Loucy (cell line): ENCODE measurements at regions not wholly inside any gene's neighbourhood (a gene's known extent, or its start where the extent isn't known, plus 50 kb on each side); places are given as distances from the start of the nearest gene placed in this dataset.

Experiments used
- H2AFZ ChIP-seq: fragments of 200-600 bp; sonication (generic); 2 replicates; pipeline ENCODE4 v1.6.0; 2016; ENCODE audit warnings: antibody characterized with exemption, mild to moderate bottlenecking, low read length, moderate library complexity
- H3F3A ChIP-seq: fragments of 200-600 bp; 2 replicates; pipeline ENCODE4 v1.6.0; 2016; ENCODE audit warnings: antibody characterized with exemption, low read depth, mild to moderate bottlenecking
- H3K27me3 ChIP-seq: fragments of 200-600 bp; sonication (generic); 2 replicates; pipeline ENCODE4 v1.6.1; 2014; ENCODE audit warnings: low read length, mild to moderate bottlenecking; ENCODE audit not compliant: insufficient read depth, poor library complexity, severe bottlenecking
- H3K36me3 ChIP-seq: fragments of 200-600 bp; sonication (generic); 2 replicates; pipeline ENCODE4 v1.6.1; 2016; ENCODE audit warnings: low read length; ENCODE audit not compliant: insufficient read depth
- H3K4me1 ChIP-seq: fragments of 200-600 bp; sonication (generic); 2 replicates; pipeline ENCODE4 v1.5.1; 2014; ENCODE audit warnings: low read length, mild to moderate bottlenecking; ENCODE audit not compliant: insufficient read depth, poor library complexity, severe bottlenecking
- H3K4me2 ChIP-seq: fragments of 200-600 bp; sonication (generic); 2 replicates; pipeline ENCODE4 v1.6.0; 2014; ENCODE audit warnings: antibody characterized with exemption, low read length, low read depth, mild to moderate bottlenecking; ENCODE audit not compliant: poor library complexity, severe bottlenecking
- H3K4me3 ChIP-seq: fragments of 200-600 bp; sonication (generic); 2 replicates; pipeline ENCODE4 v1.5.1; 2014; ENCODE audit warnings: low read length, mild to moderate bottlenecking, mixed read lengths; ENCODE audit not compliant: poor library complexity, severe bottlenecking
- H3K79me2 ChIP-seq: fragments of 200-600 bp; sonication (generic); 2 replicates; pipeline ENCODE4 v1.6.1; 2014; ENCODE audit warnings: low read length; ENCODE audit not compliant: insufficient read depth
- H3K9ac ChIP-seq: fragments of 200-600 bp; sonication (generic); 2 replicates; pipeline ENCODE4 v1.6.0; 2014; ENCODE audit warnings: mild to moderate bottlenecking, low read depth, low read length, moderate library complexity; ENCODE audit not compliant: poor library complexity, severe bottlenecking
- H3K9me2 ChIP-seq: fragments of 200-600 bp; sonication (generic); replicated peaks from 2 replicates; pipeline ENCODE4 v1.6.1; 2016; ENCODE audit warnings: low read depth, low read length, mixed read lengths
- H3K9me3 ChIP-seq: fragments of 200-600 bp; sonication (generic); 2 replicates; pipeline ENCODE4 v1.6.1; 2014; ENCODE audit warnings: mild to moderate bottlenecking, antibody characterized with exemption, low read length, low read depth; ENCODE audit not compliant: insufficient read depth
- H4K20me1 ChIP-seq: fragments of 200-600 bp; sonication (generic); 2 replicates; pipeline ENCODE4 v1.6.0; 2014; ENCODE audit warnings: antibody characterized with exemption, low read length, mild to moderate bottlenecking; ENCODE audit not compliant: insufficient read depth, poor library complexity, severe bottlenecking
- CTCF ChIP-seq: fragments of 200-600 bp; sonication (generic); conservative IDR thresholded peaks from 2 replicates; pipeline ENCODE4 v1.5.1; 2014; ENCODE audit warnings: mild to moderate bottlenecking, antibody characterized with exemption, low read length
- EZH2phosphoT487 ChIP-seq: fragments of 200-600 bp; IDR thresholded peaks from 2 replicates; pipeline ENCODE4 v1.6.1; 2018; ENCODE audit warnings: antibody characterized with exemption, mild to moderate bottlenecking, moderate library complexity, borderline replicate concordance

DNA sequence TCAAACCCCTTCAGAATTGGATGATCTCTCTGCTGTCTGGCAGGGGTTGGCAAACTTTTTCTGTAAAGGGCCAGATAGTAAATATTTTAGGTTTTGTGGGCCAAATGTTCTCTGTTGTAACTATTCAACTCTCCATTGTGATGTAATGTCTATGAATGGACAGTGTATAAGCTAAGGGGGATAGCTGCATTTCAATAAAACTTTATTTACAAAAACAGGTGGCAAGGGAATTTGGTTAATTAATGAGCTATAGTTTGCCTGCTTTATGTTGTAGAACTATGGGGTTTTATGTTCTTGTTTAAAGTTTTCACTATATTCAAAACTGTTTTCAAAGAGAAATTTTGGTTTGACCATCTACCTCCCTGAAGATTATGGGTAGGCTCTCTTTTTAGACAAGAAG is 182.1 kb upstream of the CITED2 start:
- no peaks in the 10 kb centered on the region for H3F3A ChIP-seq
- H3K4me1 ChIP-seq: no peaks in the 10 kb centered on the region
- no peak overlapping the region for H2AFZ ChIP-seq
- no peaks in the 10 kb centered on the region for H3K27me3 ChIP-seq
- no peak overlapping the region for H3K4me3 ChIP-seq
- no peaks in the 10 kb centered on the region for H3K9me2 ChIP-seq
- H3K9me3 ChIP-seq: no peaks in the 10 kb centered on the region
- no peaks in the 10 kb centered on the region for H3K36me3 ChIP-seq
- TF ChIP-seq CTCF (no peak), EZH2phosphoT487 (no peak)
- H3K79me2 ChIP-seq: no peaks in the 10 kb centered on the region
- H4K20me1 ChIP-seq: no peaks in the 10 kb centered on the region
- H3K4me2 ChIP-seq: no peak overlapping the region
- H3K9ac ChIP-seq: no peak overlapping the region

- Histone ChIP-seq H3K4me3 (no peak overlapping the region), H3K9me3 (no peaks in the 10 kb centered on the region), H3K9me2 (no peaks in the 10 kb centered on the region), H2AFZ (no peak overlapping the region), H3F3A (no peaks in the 10 kb centered on the region), H3K36me3 (no peaks in the 10 kb centered on the region), H4K20me1 (no peaks in the 10 kb centered on the region), H3K27me3 (no peaks in the 10 kb centered on the region), H3K9ac (no peak overlapping the region), H3K4me1 (no peaks in the 10 kb centered on the region), H3K4me2 (no peak overlapping the region), H3K79me2 (no peaks in the 10 kb centered on the region)
- TF ChIP-seq EZH2phosphoT487: no peak
- no peak for TF ChIP-seq CTCF
These were observed 179.5 kb upstream of the CITED2 start for GRCh38 chr6:139553916-139554315.

- H3K4me2 ChIP-seq: no peak overlapping the region
- H3K9ac ChIP-seq: no peak overlapping the region
- no peaks in the 10 kb centered on the region for H3K9me3 ChIP-seq
- H3K9me2 ChIP-seq: no peaks in the 10 kb centered on the region
- H3K4me3 ChIP-seq: no peak overlapping the region
- no peak overlapping the region for H2AFZ ChIP-seq
- no peaks in the 10 kb centered on the region for H3K79me2 ChIP-seq
- no peaks in the 10 kb centered on the region for H3K4me1 ChIP-seq
- H4K20me1 ChIP-seq: no peaks in the 10 kb centered on the region
- TF ChIP-seq EZH2phosphoT487 (no peak), CTCF (no peak)
- H3F3A ChIP-seq: no peaks in the 10 kb centered on the region
- no peaks in the 10 kb centered on the region for H3K36me3 ChIP-seq
- H3K27me3 ChIP-seq: no peaks in the 10 kb centered on the region
These were observed 176.9 kb upstream of the CITED2 start for GRCh38 chr6:139551376-139551775.
